HG02970 (cell line): ENCODE measurements at regions not wholly inside any gene's neighbourhood (a gene's known extent, or its start where the extent isn't known, plus 50 kb on each side); places are given as distances from the start of the nearest gene placed in this dataset.
"Not testable (repeated sequence)": the region's sequence is repeated elsewhere in the genome, so short reads cannot be mapped to it uniquely, and the experiment has no call there.

Experiments
- ATAC-seq: cut with Tn5 transposase; IDR thresholded peaks from one replicate; pipeline ENCODE4 v1.9.1; 2021; ENCODE audit warnings: mild to moderate bottlenecking, moderate library complexity, moderate number of reproducible peaks; ENCODE audit not compliant: unreplicated experiment, low FRiP score

- ATAC-seq = not testable (repeated sequence)
These were observed 58.7 kb downstream of the POU5F2 start for GRCh38 chr5:93682471-93683404.

- ATAC-seq = no peak
These were observed 60.0 kb downstream of the POU5F2 start for GRCh38 chr5:93681432-93681831.

- ATAC-seq = no peak
These were observed 64.0 kb downstream of the POU5F2 start for GRCh38 chr5:93677359-93677891.

- no peak for ATAC-seq
These were observed 64.7 kb downstream of the POU5F2 start for GRCh38 chr5:93676704-93677103.

- ATAC-seq = peak; percentile 61
These were observed 65.6 kb downstream of the POU5F2 start for GRCh38 chr5:93675460-93676450.

GRCh38 chr5:93674866-93675459, 66.4 kb downstream of the POU5F2 start:
- peak; percentile 57 for ATAC-seq

GRCh38 chr5:93674138-93674537, 67.3 kb downstream of the POU5F2 start:
- ATAC-seq = no peak

GRCh38 chr5:93673316-93673954, 68.0 kb downstream of the POU5F2 start:
- no peak for ATAC-seq

GRCh38 chr5:93665648-93666047, 75.8 kb downstream of the POU5F2 start:
- ATAC-seq = no peak

GRCh38 chr5:93660677-93661076, 77.7 kb downstream of the NR2F1 start:
- ATAC-seq = no peak

GRCh38 chr5:93658044-93658443, 75.0 kb downstream of the NR2F1 start:
- ATAC-seq = no peak

- ATAC-seq = no peak
These were observed 71.7 kb downstream of the NR2F1 start for GRCh38 chr5:93654676-93655075.

- ATAC-seq = no peak
These were observed 70.7 kb downstream of the NR2F1 start for GRCh38 chr5:93653716-93654115.

- ATAC-seq = no peak
These were observed 66.3 kb downstream of the NR2F1 start for GRCh38 chr5:93649234-93649900.

- ATAC-seq = no peak
These were observed 61.7 kb downstream of the NR2F1 start for GRCh38 chr5:93644760-93645159.
